ENCODE measurements at regions not wholly inside any gene's neighbourhood (a gene's known extent, or its start where the extent isn't known, plus 50 kb on each side); places are given as distances from the start of the nearest gene placed in this dataset.

DNA sequence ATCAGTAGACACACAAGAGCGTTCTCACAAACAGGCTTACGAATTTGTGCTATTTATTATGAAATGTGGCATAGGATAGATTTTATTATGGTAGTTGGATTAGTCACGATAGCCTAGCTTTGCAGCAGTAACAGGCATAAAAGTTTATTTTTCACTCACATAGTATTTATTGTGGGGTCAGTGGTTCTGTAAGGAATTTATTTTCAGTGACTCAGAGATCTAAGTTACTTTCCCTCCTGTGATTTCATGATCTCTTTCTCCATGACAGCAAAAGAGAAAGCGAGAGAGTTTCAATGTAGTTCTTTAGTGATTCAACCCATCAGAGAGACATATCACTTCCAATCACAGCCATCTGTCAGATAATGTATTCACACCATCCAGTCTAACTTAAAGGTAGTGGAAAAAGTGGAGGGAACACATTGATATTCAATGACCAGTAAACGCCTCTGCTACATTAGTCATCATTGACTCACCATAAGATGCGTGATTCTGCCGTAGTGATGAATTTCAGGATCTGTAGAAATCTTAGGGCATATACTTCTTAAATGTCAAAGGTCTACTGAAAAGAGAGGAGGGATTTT, 605.5 kb downstream of the HDGFL1 start:
- DNase-seq = peak; percentile 93

DNA sequence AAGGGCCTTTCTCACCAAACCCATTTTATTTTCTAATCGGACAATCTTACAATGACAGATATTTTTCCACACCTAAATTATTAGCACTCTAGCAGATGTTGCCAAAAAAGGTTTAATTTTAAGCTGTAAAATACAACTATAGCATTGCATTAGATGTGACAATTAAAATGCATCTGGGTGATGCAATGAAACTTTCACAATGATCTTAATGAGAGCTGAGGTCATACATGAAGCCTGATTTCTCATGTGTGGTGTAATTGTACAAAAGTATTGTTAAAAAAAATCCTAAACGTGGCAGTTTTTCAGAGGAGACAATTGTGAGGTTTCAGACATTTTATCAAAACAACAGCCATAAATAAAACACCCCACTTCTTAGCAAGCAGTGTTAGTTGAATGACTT, 606.0 kb downstream of the HDGFL1 start:
- peak; percentile 56 for DNase-seq

DNA sequence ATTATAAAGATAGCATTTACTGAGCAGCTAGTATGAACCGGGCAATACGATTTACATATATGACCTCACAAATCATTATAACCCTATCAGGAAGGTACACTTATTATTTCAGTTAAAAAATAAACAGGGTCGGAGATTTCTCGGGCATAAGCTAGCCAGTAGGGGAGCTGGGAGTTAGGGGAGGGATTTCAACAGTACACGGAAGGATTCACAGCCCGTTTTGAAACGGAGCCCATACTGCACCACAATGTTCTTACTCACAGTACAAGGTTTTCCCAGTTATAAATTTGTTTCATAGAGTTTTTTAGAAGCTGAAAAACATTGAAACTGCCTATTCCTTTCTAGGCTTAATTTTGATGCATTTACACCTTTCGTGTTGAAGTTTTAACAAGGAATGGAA, 607.1 kb downstream of the HDGFL1 start:
- no peak for DNase-seq

DNA sequence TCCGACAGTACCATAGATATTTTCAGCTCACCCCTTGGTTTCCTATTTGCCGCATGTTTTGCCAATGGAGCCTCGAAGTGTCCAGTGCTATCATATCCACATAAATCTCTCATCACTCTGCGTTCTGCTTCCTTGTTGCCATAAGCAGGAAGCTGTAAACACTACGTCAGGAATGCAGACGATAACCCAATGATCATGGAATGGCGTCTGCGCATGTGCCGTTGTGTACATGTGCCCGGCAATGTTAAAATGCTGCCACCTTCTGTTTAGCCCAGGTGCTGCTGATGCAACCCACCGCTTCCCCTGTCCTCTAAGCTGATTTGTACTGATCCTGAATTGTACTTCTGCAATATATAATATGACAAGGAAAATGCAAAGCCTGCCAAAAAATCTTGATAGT, 607.5 kb downstream of the HDGFL1 start:
- peak; percentile 8 for DNase-seq

DNA sequence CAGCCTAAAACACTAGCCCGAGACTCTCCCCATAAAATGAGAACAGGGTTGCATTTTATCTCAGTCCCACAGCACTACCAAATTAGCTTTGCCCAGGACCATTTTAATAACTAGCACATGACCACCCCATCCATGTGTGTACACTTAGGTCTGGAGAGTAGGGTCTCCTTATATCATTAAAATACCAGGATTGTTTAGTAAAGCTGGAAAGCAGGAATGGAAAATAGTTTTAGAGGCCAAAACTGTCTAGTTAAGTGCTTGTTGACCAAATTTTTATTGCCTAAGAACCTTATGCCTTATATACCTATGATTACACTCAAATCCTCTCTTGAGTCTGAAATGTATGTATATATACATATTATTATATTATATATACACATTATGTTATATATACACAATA, 608.4 kb downstream of the HDGFL1 start:
- DNase-seq = no peak

GRCh38 chr6:23179994-23180393, 610.6 kb downstream of the HDGFL1 start:
- DNase-seq = no peak

DNA sequence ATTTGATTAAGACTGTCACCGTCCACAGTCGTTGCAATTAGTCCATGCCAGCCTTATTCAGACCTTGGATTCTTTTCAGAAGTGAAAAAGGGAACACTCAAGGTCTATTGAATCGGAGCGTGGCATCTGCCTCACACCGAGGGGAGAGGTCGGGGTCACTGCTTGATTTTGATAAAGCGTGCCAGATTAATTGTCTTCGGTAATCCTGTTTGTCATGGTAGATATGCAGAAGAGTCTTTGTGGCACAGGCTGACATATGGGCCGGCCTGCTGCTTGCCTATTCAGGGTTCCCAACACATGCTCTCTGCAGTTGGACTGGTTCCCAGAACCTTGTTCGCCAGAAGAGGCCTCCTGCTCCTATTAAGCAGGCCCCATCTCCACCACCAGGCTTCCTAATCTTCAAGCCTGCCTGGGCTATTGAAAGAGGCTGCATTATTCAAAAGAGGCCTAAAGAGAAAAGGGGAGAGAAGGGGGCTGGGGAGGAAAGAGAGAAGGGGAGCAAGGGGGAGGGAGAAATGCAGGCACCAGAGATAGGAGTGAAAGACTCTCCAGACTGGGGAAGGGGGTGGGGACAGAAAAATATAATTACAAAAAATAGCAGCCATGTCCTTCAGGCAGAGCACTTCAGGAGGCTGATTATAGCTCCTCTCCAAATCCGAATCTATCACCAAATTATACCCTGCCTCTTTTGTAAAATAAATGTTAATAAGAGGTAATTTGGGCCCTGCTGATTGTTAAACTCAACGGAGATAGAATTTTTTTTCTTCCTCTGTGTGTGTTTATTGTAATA, 611.3 kb downstream of the HDGFL1 start:
- DNase-seq = peak; percentile 91

DNA sequence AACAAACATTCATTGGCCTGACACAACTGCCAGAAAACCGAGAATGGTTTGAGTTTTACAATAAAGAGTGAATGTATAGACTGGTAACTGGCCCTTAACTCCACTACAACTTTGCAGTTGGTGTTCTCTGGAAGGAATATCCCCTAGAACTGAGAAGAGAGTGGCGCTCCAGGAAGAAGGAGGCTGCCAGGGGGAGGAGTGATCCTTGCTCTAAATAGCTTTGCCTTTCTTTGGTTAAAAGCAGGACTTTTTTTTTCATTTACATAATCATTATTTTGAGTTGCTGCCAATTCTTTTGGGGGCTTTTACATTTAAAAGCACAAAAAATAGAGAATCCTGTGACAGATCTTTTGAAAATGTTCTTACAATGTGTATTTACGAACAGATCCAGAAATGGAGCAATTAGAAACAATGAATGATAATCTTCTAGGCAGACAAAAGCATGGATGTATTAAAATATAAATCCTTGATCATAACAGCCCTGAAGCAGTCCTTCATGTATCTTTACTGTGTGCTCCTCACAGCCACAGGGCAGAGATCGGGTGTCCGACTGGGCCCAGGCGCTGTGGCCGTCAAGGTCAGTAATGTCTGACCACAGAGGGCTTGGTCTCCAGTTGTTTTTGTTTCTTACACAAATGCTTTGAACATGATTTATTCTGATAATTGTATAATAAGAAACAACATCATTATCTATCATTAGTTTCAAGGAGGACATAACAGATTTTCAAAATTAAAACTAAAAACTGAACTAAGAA, 612.2 kb downstream of the HDGFL1 start:
- DNase-seq = no peak

- DNase-seq = no peak
Observed at GRCh38 chr6:23183846-23184245, 614.5 kb downstream of the HDGFL1 start.

GRCh38 chr6:23184351-23184750, 615.0 kb downstream of the HDGFL1 start:
- no peak for DNase-seq

- DNase-seq = no peak
Observed at GRCh38 chr6:23195487-23195886, 626.1 kb downstream of the HDGFL1 start.

DNA sequence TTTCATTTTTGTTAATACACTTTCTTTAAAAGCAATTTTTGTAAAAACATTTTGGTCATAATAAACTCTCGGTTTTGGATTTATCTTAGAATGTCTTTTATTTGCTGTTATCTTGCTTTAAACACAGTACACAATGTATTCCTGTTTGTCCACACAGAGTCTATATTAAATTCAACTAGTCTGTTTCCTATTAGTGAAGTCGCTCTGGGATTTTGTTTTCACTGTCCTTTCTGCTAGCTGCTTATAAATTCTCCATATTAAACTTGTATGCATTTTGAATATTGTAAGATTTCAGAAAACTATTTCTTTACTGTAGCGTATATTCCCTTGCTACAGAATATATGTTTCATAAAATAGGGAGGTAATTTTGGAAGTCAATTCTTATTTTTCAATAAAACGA, 630.2 kb downstream of the HDGFL1 start:
- DNase-seq = no peak

- DNase-seq = no peak
Observed at GRCh38 chr6:23200946-23201345, 631.6 kb downstream of the HDGFL1 start.

GRCh38 chr6:23202207-23202606, 632.8 kb downstream of the HDGFL1 start:
- no peak for DNase-seq

DNA sequence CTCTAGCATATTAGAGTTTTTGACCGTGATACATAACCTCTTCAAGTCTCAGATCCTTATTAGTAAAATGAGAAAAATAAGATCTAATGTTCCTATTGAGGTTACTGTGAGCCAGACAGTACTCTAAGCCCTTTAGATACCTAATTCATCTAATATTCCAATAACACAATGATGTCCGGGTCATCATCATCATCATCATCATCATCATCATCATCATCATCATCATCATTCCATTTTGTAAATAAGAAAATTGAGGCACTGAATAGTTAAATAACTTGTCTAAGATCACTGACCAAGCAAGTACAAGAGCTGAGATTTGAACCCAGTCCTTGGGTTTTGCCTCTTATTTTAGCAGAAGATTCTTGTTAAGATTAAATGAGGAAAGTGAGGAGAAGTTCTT, 643.0 kb downstream of the HDGFL1 start:
- no peak for DNase-seq

GRCh38 chr6:23213193-23213592, 643.8 kb downstream of the HDGFL1 start:
- peak; percentile 17 for DNase-seq

- DNase-seq = peak; percentile 6
Observed at GRCh38 chr6:23213651-23214050, 644.3 kb downstream of the HDGFL1 start.

DNA sequence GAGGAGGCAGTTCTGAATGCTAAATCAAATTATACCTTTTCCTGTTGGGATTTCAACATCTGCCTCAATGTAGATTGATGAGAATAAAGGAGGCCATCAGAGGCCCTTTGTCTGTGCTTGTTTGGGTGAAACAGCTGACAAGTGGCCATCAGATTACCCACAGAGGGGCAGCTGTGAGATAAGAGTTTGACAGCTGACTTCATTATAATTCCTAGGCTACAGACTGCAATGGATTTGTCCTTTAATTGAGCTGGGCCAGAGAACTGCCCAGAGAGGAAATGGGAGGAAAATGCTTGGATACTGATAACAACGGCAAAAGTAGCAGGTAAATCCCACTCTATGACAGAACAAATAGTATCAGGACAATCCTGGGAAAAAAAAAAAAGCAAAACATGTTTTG, 649.4 kb downstream of the HDGFL1 start:
- no peak for DNase-seq

DNA sequence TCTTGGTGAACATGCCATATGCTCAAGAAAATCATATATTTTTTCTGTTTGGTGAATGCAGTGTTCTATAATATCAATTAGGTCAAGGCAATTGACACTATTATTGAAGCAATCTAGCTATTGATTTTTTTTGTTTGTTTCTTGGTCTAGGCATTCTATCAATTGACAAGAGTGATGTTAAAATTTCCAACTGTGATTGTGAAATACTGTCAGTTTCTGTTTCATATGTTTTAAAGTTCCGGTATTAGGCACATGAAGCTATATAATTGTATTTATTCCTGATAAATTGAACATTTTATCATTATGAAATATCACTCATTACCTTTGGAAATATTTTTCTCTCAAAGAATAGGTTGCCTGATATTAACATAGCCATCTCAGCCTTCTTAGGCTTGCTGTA, 653.4 kb downstream of the HDGFL1 start:
- no peak for DNase-seq

DNA sequence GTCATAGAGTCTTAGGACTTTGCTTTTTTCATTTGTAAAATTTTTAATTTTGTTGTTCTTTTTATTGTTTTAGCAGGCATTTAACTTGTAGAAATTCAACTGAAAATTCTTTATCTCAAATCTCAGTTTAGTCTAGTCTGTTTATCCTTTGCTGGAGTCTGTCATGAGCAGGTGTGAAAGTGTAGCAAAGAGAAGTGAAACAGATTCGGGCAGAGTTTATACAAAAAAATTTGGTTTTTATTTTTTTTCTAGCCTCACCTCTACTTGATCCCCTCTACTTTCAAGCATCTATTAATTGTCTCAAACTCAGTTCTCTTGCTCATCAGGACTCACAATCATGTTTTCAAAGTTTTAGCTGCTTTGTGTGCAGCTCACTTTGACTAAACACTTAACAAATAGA, 655.2 kb downstream of the HDGFL1 start:
- no peak for DNase-seq

- DNase-seq = no peak
Observed at GRCh38 chr6:23228439-23229024, 659.2 kb downstream of the HDGFL1 start.

- DNase-seq = no peak
Observed at GRCh38 chr6:23243854-23244253, 674.5 kb downstream of the HDGFL1 start.

DNA sequence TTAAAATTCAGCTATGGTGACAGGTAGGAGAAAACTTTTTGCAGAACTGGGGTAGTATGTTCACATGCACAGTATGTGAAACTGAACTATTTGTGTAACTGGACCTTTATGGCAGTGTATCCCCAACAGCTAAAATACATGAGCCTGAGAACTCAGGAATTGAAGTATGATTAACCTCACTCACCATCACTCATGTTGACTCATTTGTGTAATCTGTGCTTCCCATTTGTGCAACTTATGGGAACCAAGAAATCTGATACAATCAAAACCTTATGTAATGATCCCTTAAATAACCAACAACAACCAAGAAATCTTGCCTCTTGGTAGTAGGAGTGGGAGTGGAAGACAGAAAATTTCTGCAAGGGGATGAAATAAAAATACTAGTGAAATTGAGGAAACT, 674.9 kb downstream of the HDGFL1 start:
- DNase-seq = peak; percentile 75
